SK-N-SH treated with all-trans-retinoic acid at 6 μM for 48 hours (cell line): ENCODE measurements at regions not wholly inside any gene's neighbourhood (a gene's known extent, or its start where the extent isn't known, plus 50 kb on each side); places are given as distances from the start of the nearest gene placed in this dataset.

Source experiments
- ATAC-seq: fragments of 200-7000 bp; cut with Tn5 transposase; 3 replicates; pipeline ENCODE4 v1.9.1; 2020; ENCODE audit warnings: mild to moderate bottlenecking, moderate library complexity
- ARNTL ChIP-seq: fragments of 450-650 bp; formaldehyde crosslinking; IDR thresholded peaks from 2 replicates; pipeline ENCODE4 v1.5.0; 2020; ENCODE audit warnings: low read depth, mild to moderate bottlenecking, moderate library complexity, borderline replicate concordance
- BACH2 ChIP-seq: fragments of 250-450 bp; sonication (Bioruptor Pico); IDR thresholded peaks from 2 replicates; pipeline ENCODE4 v1.9.0; 2021; ENCODE audit warnings: mild to moderate bottlenecking, borderline replicate concordance
- CREB5 ChIP-seq: fragments of 250-450 bp; sonication (Bioruptor Pico); IDR thresholded peaks from 2 replicates; pipeline ENCODE4 v1.5.1; 2020; ENCODE audit warnings: low read depth, mild to moderate bottlenecking, moderate library complexity
- CSRNP3 ChIP-seq: fragments of 250-450 bp; sonication (Bioruptor Pico); IDR thresholded peaks from 2 replicates; pipeline ENCODE4 v1.5.1; 2021; ENCODE audit warnings: mild to moderate bottlenecking, moderate library complexity
- GLIS3 ChIP-seq: fragments of 250-450 bp; sonication (Bioruptor Pico); IDR thresholded peaks from 2 replicates; pipeline ENCODE4 v1.5.0; 2020; ENCODE audit warnings: mild to moderate bottlenecking, moderate library complexity
- OSR1 ChIP-seq: fragments of 250-450 bp; sonication (Bioruptor Pico); IDR thresholded peaks from 2 replicates; pipeline ENCODE4 v1.8.0; 2022; ENCODE audit warnings: moderate library complexity, mild to moderate bottlenecking, inconsistent platforms
- PATZ1 ChIP-seq: fragments of 250-450 bp; sonication (Bioruptor Pico); IDR thresholded peaks from 2 replicates; pipeline ENCODE4 v1.8.0; 2020; ENCODE audit warnings: mild to moderate bottlenecking, moderate library complexity, borderline replicate concordance
- PPARA ChIP-seq: fragments of 250-450 bp; sonication (Bioruptor Pico); IDR thresholded peaks from 2 replicates; pipeline ENCODE4 v1.5.0; 2020; ENCODE audit warnings: mild to moderate bottlenecking, borderline replicate concordance
- SNAI2 ChIP-seq: fragments of 250-450 bp; sonication (Bioruptor Pico); IDR thresholded peaks from 2 replicates; pipeline ENCODE4 v1.5.0; 2020; ENCODE audit warnings: mild to moderate bottlenecking, moderate library complexity
- TCF4 ChIP-seq: fragments of 250-450 bp; sonication (Bioruptor Pico); IDR thresholded peaks from 2 replicates; pipeline ENCODE4 v1.8.0; 2021; ENCODE audit warnings: mild to moderate bottlenecking, moderate library complexity, borderline replicate concordance
- TOX ChIP-seq: fragments of 250-450 bp; sonication (Bioruptor Pico); IDR thresholded peaks from 2 replicates; pipeline ENCODE4 v1.8.0; 2021; ENCODE audit warnings: mild to moderate bottlenecking, moderate library complexity, borderline replicate concordance
- ZC3H10 ChIP-seq: fragments of 250-450 bp; sonication (Bioruptor Pico); IDR thresholded peaks from 2 replicates; pipeline ENCODE4 v1.5.1; 2021; ENCODE audit warnings: mild to moderate bottlenecking, moderate library complexity
- ZFP3 ChIP-seq: fragments of 250-450 bp; sonication (Bioruptor Pico); IDR thresholded peaks from 2 replicates; pipeline ENCODE4 v1.5.0; 2020; ENCODE audit warnings: mild to moderate bottlenecking, moderate library complexity
- ZFP30 ChIP-seq: fragments of 450-650 bp; formaldehyde crosslinking; IDR thresholded peaks from 2 replicates; pipeline ENCODE4 v1.5.0; 2022; ENCODE audit warnings: mild to moderate bottlenecking, moderate library complexity
- ZNF70 ChIP-seq: fragments of 450-650 bp; formaldehyde crosslinking; IDR thresholded peaks from 2 replicates; pipeline ENCODE4 v1.5.0; 2020; ENCODE audit warnings: mild to moderate bottlenecking, moderate library complexity
- ZNF8 ChIP-seq: fragments of 450-650 bp; formaldehyde crosslinking; IDR thresholded peaks from 2 replicates; pipeline ENCODE4 v1.5.0; 2020; ENCODE audit warnings: mild to moderate bottlenecking, moderate library complexity
- TF ChIP-seq, protein P1 (sequence below): fragments of 250-450 bp; sonication (Bioruptor Pico); IDR thresholded peaks from 2 replicates; pipeline ENCODE4 v1.5.0; 2020; ENCODE audit warnings: mild to moderate bottlenecking, moderate library complexity

DNA sequence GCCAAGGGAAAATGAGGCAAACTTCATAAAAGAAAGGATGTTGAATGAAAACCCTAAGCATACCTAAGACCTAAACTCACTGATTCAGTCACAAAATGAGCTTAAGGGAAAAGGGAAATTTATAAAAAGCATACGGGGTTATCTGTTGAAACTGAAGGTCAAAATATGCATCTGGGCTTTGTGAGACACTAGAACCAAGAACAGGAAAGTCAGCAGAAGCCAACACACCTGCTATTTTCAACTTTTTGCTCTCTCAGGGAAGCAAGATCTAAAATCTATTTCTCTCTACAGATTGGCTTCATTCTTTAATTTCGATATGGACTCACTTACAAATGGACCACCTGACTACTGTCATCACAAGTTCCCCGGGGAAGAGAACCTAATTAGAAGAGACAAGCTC lies 338.6 kb upstream of the NECTIN3 start:
- TF ChIP-seq SNAI2 (CRISPR knock-in tag), result no peak
- no peak for TF ChIP-seq TCF4 (CRISPR knock-in tag)
- TF ChIP-seq ARNTL (CRISPR knock-in tag), result no peak
- no peak for TF ChIP-seq OSR1 (CRISPR knock-in tag)
- no peak for TF ChIP-seq ZFP30
- no peak for TF ChIP-seq ZNF70
- TF ChIP-seq PATZ1 (CRISPR knock-in tag), result no peak
- TF ChIP-seq ZC3H10 (CRISPR knock-in tag), result no peak
- no peak for TF ChIP-seq GLIS3 (CRISPR knock-in tag)
- ATAC-seq, result no peak

DNA sequence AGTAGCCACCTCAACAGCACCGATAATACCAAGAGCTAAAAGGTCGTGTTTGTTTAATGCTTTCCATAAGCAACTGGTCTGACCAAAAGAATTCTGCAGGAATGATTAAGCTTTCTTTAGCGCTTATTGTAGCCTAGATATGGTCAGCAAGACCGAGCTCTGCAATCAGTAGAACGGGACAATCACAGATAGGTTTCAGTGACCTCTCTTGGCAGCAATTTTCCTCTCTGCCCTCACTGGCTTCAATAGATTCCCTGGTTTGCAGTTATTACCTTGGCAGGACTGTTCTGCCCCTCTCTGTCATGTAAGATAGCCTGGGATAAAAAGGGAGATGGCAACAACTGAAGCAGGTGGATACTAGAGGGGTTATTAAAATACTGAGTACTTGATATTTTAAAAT lies 337.1 kb upstream of the NECTIN3 start:
- no peak for ATAC-seq
- TF ChIP-seq CREB5 (CRISPR knock-in tag), result no peak
- no peak for TF ChIP-seq ZNF8 (CRISPR knock-in tag)
- no peak for TF ChIP-seq PPARA (CRISPR knock-in tag)
- no peak for TF ChIP-seq CSRNP3 (CRISPR knock-in tag)
- TF ChIP-seq ARNTL (CRISPR knock-in tag), result no peak

GRCh38 chr3:110736332-110736731 lies 335.3 kb upstream of the NECTIN3 start:
- no peak for TF ChIP-seq ARNTL (CRISPR knock-in tag)
- TF ChIP-seq, all 23 proteins: peak for 0
- ATAC-seq, result no peak

DNA sequence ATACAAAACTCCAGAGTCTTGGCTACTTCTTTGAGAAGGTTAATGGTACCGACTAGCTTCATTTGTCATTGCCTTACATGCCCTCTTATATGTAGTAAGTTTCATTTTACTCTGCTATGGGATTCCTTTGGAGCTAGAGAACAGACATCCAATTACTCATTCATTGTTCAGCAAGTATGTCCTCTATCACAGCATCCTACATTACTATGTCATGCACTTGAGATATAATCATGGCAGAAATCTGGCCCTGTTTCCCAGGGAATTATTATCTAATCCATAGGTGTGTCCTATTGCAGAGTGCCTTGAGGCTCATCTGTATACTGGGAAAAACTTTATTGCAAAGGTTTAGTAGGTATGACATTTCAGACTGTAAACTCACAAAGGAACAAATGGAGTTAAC lies 333.1 kb upstream of the NECTIN3 start:
- peak; percentile 44; the same call in 1 of the 3 replicates for ATAC-seq
- TF ChIP-seq ZFP3, result no peak
- no peak for TF ChIP-seq TCF4 (CRISPR knock-in tag)
- TF ChIP-seq ARNTL (CRISPR knock-in tag), result no peak
- TF ChIP-seq TOX (CRISPR knock-in tag), result no peak
- TF ChIP-seq, protein P1, sequence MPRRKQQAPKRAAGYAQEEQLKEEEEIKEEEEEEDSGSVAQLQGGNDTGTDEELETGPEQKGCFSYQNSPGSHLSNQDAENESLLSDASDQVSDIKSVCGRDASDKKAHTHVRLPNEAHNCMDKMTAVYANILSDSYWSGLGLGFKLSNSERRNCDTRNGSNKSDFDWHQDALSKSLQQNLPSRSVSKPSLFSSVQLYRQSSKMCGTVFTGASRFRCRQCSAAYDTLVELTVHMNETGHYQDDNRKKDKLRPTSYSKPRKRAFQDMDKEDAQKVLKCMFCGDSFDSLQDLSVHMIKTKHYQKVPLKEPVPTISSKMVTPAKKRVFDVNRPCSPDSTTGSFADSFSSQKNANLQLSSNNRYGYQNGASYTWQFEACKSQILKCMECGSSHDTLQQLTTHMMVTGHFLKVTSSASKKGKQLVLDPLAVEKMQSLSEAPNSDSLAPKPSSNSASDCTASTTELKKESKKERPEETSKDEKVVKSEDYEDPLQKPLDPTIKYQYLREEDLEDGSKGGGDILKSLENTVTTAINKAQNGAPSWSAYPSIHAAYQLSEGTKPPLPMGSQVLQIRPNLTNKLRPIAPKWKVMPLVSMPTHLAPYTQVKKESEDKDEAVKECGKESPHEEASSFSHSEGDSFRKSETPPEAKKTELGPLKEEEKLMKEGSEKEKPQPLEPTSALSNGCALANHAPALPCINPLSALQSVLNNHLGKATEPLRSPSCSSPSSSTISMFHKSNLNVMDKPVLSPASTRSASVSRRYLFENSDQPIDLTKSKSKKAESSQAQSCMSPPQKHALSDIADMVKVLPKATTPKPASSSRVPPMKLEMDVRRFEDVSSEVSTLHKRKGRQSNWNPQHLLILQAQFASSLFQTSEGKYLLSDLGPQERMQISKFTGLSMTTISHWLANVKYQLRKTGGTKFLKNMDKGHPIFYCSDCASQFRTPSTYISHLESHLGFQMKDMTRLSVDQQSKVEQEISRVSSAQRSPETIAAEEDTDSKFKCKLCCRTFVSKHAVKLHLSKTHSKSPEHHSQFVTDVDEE (CRISPR knock-in tag), result no peak
- no peak for TF ChIP-seq CSRNP3 (CRISPR knock-in tag)
- no peak for TF ChIP-seq CREB5 (CRISPR knock-in tag)
- TF ChIP-seq BACH2 (CRISPR knock-in tag), result no peak
- TF ChIP-seq, all 23 proteins: peak for 0
